MM.1S (cell line): ENCODE measurements at regions not wholly inside any gene's neighbourhood (a gene's known extent, or its start where the extent isn't known, plus 50 kb on each side); places are given as distances from the start of the nearest gene placed in this dataset.

Source experiments
- DNase-seq: peaks from one replicate; pipeline ENCODE4 v3.0.0-alpha.2; 2015
- H2AFZ ChIP-seq: fragments of 300-600 bp; sonication (generic); 2 replicates; pipeline ENCODE4 v1.6.0; 2016; ENCODE audit warnings: antibody characterized with exemption, low read length
- H3F3A ChIP-seq: fragments of 300-600 bp; sonication (generic); 2 replicates; pipeline ENCODE4 v1.6.1; 2016; ENCODE audit warnings: mild to moderate bottlenecking, antibody characterized with exemption, low read length, moderate library complexity, mixed read lengths; ENCODE audit not compliant: insufficient read depth
- H3K27ac ChIP-seq: fragments of 300-600 bp; sonication (generic); 2 replicates; pipeline ENCODE4 v1.5.1; 2016; ENCODE audit warnings: mild to moderate bottlenecking, low read length
- H3K27me3 ChIP-seq: fragments of 300-600 bp; sonication (generic); replicated peaks from 2 replicates; pipeline ENCODE4 v1.6.0; 2016; ENCODE audit warnings: low read length; ENCODE audit not compliant: insufficient read depth
- H3K36me3 ChIP-seq: fragments of 300-600 bp; sonication (generic); replicated peaks from 2 replicates; pipeline ENCODE4 v1.6.1; 2016; ENCODE audit warnings: mild to moderate bottlenecking, low read length, mixed read lengths; ENCODE audit not compliant: insufficient read depth
- H3K4me1 ChIP-seq: fragments of 300-600 bp; sonication (generic); 2 replicates; pipeline ENCODE4 v1.6.1; 2016; ENCODE audit warnings: low read length, mixed read lengths
- H3K4me2 ChIP-seq: fragments of 300-600 bp; sonication (generic); 2 replicates; pipeline ENCODE4 v1.6.0; 2016; ENCODE audit warnings: low read depth, low read length
- H3K4me3 ChIP-seq: fragments of 300-600 bp; sonication (generic); 2 replicates; pipeline ENCODE4 v1.5.1; 2016; ENCODE audit warnings: low read length, mixed read lengths
- H3K79me2 ChIP-seq: fragments of 300-600 bp; sonication (generic); 2 replicates; pipeline ENCODE4 v1.6.1; 2016; ENCODE audit warnings: mixed run types, low read length, mixed read lengths
- H3K9ac ChIP-seq: fragments of 300-600 bp; sonication (generic); 2 replicates; pipeline ENCODE4 v1.6.1; 2016; ENCODE audit warnings: low read length, mixed read lengths
- H3K9me2 ChIP-seq: fragments of 300-600 bp; sonication (generic); replicated peaks from 2 replicates; pipeline ENCODE4 v1.6.1; 2016; ENCODE audit warnings: mild to moderate bottlenecking, low read length, mixed read lengths; ENCODE audit not compliant: insufficient read depth
- H3K9me3 ChIP-seq: fragments of 300-600 bp; sonication (generic); replicated peaks from 2 replicates; pipeline ENCODE4 v1.6.1; 2016; ENCODE audit warnings: mild to moderate bottlenecking, low read length, mixed read lengths; ENCODE audit not compliant: insufficient read depth
- H4K20me1 ChIP-seq: fragments of 300-600 bp; sonication (generic); 2 replicates; pipeline ENCODE4 v1.6.1; 2016; ENCODE audit warnings: mild to moderate bottlenecking, low read length, moderate library complexity, mixed read lengths; ENCODE audit not compliant: insufficient read depth
- CTCF ChIP-seq: fragments of 300-600 bp; sonication (generic); IDR thresholded peaks from 2 replicates; pipeline ENCODE4 v1.5.1; 2016; ENCODE audit warnings: antibody characterized with exemption, low read length, mixed read lengths
- EZH2 ChIP-seq: fragments of 300-600 bp; sonication (generic); optimal IDR thresholded peaks from 2 replicates; pipeline ENCODE3; 2017; ENCODE audit warnings: low read depth, mild to moderate bottlenecking, antibody characterized with exemption, low read length, mixed read lengths
- EZH2phosphoT487 ChIP-seq: fragments of 300-600 bp; sonication (generic); IDR thresholded peaks from 2 replicates; pipeline ENCODE4 v1.6.1; 2018; ENCODE audit warnings: antibody characterized with exemption, low read length

- Histone ChIP-seq H3K4me1 (no peaks in the 10 kb centered on the region), H3K36me3 (no peaks in the 10 kb centered on the region), H4K20me1 (no peaks in the 10 kb centered on the region), H2AFZ (no peak overlapping the region), H3K79me2 (no peaks in the 10 kb centered on the region), H3K4me3 (no peak overlapping the region), H3F3A (no peaks in the 10 kb centered on the region), H3K27ac (no peak overlapping the region), H3K27me3 (no peaks in the 10 kb centered on the region), H3K9me2 (no peaks in the 10 kb centered on the region), H3K9ac (no peak overlapping the region), H3K9me3 (no peaks in the 10 kb centered on the region), H3K4me2 (no peak overlapping the region)
- TF ChIP-seq EZH2phosphoT487 (no peak), EZH2 (no peak), CTCF (no peak)
- DNase-seq: no peak
Observed at GRCh38 chr16:6023449-6023848, 925.9 kb upstream of the EEF2KMT start.

GRCh38 chr16:6021276-6021943, 923.8 kb upstream of the EEF2KMT start:
- Histone ChIP-seq H3K9ac (no peak overlapping the region), H3K9me3 (no peaks in the 10 kb centered on the region), H2AFZ (no peak overlapping the region), H3K4me3 (no peak overlapping the region), H3K36me3 (no peaks in the 10 kb centered on the region), H3F3A (no peaks in the 10 kb centered on the region), H3K27ac (no peak overlapping the region), H3K9me2 (no peaks in the 10 kb centered on the region), H3K4me2 (no peak overlapping the region), H4K20me1 (no peaks in the 10 kb centered on the region), H3K27me3 (no peaks in the 10 kb centered on the region), H3K79me2 (no peaks in the 10 kb centered on the region), H3K4me1 (no peaks in the 10 kb centered on the region)
- DNase-seq: no peak
- TF ChIP-seq EZH2phosphoT487: no peak
- no peak for TF ChIP-seq CTCF
- no peak for TF ChIP-seq EZH2

- H3K36me3 ChIP-seq: no peaks in the 10 kb centered on the region
- H3F3A ChIP-seq: no peaks in the 10 kb centered on the region
- no peak overlapping the region for H3K4me3 ChIP-seq
- no peaks in the 10 kb centered on the region for H3K4me1 ChIP-seq
- no peak for DNase-seq
- no peak overlapping the region for H2AFZ ChIP-seq
- no peak overlapping the region for H3K27ac ChIP-seq
- no peaks in the 10 kb centered on the region for H3K27me3 ChIP-seq
- H3K9ac ChIP-seq: no peak overlapping the region
- H3K9me2 ChIP-seq: no peaks in the 10 kb centered on the region
- TF ChIP-seq CTCF (no peak), EZH2 (no peak), EZH2phosphoT487 (no peak)
- no peaks in the 10 kb centered on the region for H3K9me3 ChIP-seq
- no peaks in the 10 kb centered on the region for H4K20me1 ChIP-seq
- H3K79me2 ChIP-seq: no peaks in the 10 kb centered on the region
- H3K4me2 ChIP-seq: no peak overlapping the region
Observed at GRCh38 chr16:6020162-6020985, 922.8 kb upstream of the EEF2KMT start.
